PC-3 (cell line): ENCODE measurements at regions not wholly inside any gene's neighbourhood (a gene's known extent, or its start where the extent isn't known, plus 50 kb on each side); places are given as distances from the start of the nearest gene placed in this dataset.

Experiments used
- ATAC-seq: fragments of 200-7000 bp; cut with Tn5 transposase; 2 replicates; pipeline ENCODE4 v1.9.1; 2020; ENCODE audit warnings: mild to moderate bottlenecking, moderate library complexity
- BruUV-seq: library from RNA; stranded (reverse); fragments of 400-500 nt; replicated peaks from 2 replicates; lab custom pipeline; 2021; lab: Mats Ljungman, UMichigan
- CTCF ChIA-PET: fragments of 300-600 bp; sonication (Branson Sonifier 250); formaldehyde crosslinking; loops from one replicate; lab custom pipeline; 2022; ENCODE audit warnings: antibody characterized with exemption; lab: Charles Lee
- POLR2A ChIA-PET: fragments of 300-600 bp; sonication (Branson Sonifier 250); formaldehyde crosslinking; loops from one replicate; lab custom pipeline; 2022; ENCODE audit warnings: antibody characterized with exemption; ENCODE audit not compliant: unreplicated experiment; lab: Charles Lee
- DNase-seq: peaks from one replicate; pipeline ENCODE4 v3.0.0-alpha.2; 2015
- H2AFZ ChIP-seq: fragments of 300-600 bp; sonication (generic); 2 replicates; pipeline ENCODE4 v1.6.0; 2016; ENCODE audit warnings: antibody characterized with exemption, low read length
- H3F3A ChIP-seq: fragments of 300-600 bp; sonication (generic); one replicate; pipeline ENCODE4 v1.6.0; 2017; ENCODE audit warnings: antibody characterized with exemption, low read length, control low read depth, mild to moderate bottlenecking; ENCODE audit not compliant: unreplicated experiment
- H3K27ac ChIP-seq: fragments of 300-600 bp; sonication (generic); 2 replicates; pipeline ENCODE4 v1.5.1; 2016; ENCODE audit warnings: mild to moderate bottlenecking, low read length
- H3K27me3 ChIP-seq: fragments of 300-600 bp; sonication (generic); 2 replicates; pipeline ENCODE4 v1.6.1; 2016; ENCODE audit warnings: low read length, mixed read lengths
- H3K36me3 ChIP-seq: fragments of 300-600 bp; sonication (generic); 2 replicates; pipeline ENCODE4 v1.6.1; 2016; ENCODE audit warnings: low read depth, mixed run types, low read length, mixed read lengths
- H3K4me1 ChIP-seq: fragments of 300-600 bp; sonication (generic); 2 replicates; pipeline ENCODE4 v1.5.1; 2016; ENCODE audit warnings: low read length; ENCODE audit not compliant: insufficient read depth
- H3K4me2 ChIP-seq: fragments of 300-600 bp; sonication (generic); 2 replicates; pipeline ENCODE4 v1.6.0; 2016; ENCODE audit warnings: low read length
- H3K4me3 ChIP-seq: fragments of 300-600 bp; sonication (generic); 2 replicates; pipeline ENCODE4 v1.5.1; 2016; ENCODE audit warnings: mild to moderate bottlenecking, low read length, mixed read lengths
- H3K79me2 ChIP-seq: fragments of 300-600 bp; sonication (generic); 2 replicates; pipeline ENCODE4 v1.6.1; 2017; ENCODE audit warnings: low read length, mixed read lengths
- H3K9ac ChIP-seq: fragments of 300-600 bp; sonication (generic); 2 replicates; pipeline ENCODE4 v1.6.0; 2016; ENCODE audit warnings: mild to moderate bottlenecking, low read length
- H3K9me2 ChIP-seq: fragments of 300-600 bp; sonication (generic); replicated peaks from 2 replicates; pipeline ENCODE4 v1.6.1; 2016; ENCODE audit warnings: mixed run types, low read length, mixed read lengths
- H3K9me3 ChIP-seq: fragments of 300-600 bp; sonication (generic); 2 replicates; pipeline ENCODE4 v1.6.1; 2016; ENCODE audit warnings: low read length, mixed read lengths
- H4K20me1 ChIP-seq: fragments of 300-600 bp; sonication (generic); 2 replicates; pipeline ENCODE4 v1.6.1; 2016; ENCODE audit warnings: low read length, mixed read lengths
- CTCF ChIP-seq: fragments of 300-600 bp; sonication (generic); conservative IDR thresholded peaks from 2 replicates; pipeline ENCODE4 v1.5.1; 2017; ENCODE audit warnings: antibody characterized with exemption, low read depth, mild to moderate bottlenecking, low read length
- EZH2 ChIP-seq: fragments of 300-600 bp; sonication (generic); IDR thresholded peaks from one replicate; pipeline ENCODE4 v1.6.1; 2017; ENCODE audit warnings: antibody characterized with exemption, mild to moderate bottlenecking, low read length; ENCODE audit not compliant: unreplicated experiment
- EZH2phosphoT487 ChIP-seq: fragments of 300-600 bp; sonication (generic); IDR thresholded peaks from 2 replicates; pipeline ENCODE4 v1.6.1; 2018; ENCODE audit warnings: mild to moderate bottlenecking, antibody characterized with exemption, low read length, borderline replicate concordance
- intact Hi-C: fragments of 100-400 bp; cut with micrococcal nuclease; formaldehyde crosslinking; loops from 2 replicates; pipeline ENCODE4 v1.9.0; 2023

- no peaks in the 10 kb centered on the region for H3K36me3 ChIP-seq
- no peak overlapping the region for H3K4me3 ChIP-seq
- intact Hi-C loops: no loop called here
- no peak overlapping the region for H2AFZ ChIP-seq
- BruUV-seq: no TSS peak
- no peaks in the 10 kb centered on the region for H3K27me3 ChIP-seq
- H3K79me2 ChIP-seq: no peaks in the 10 kb centered on the region
- ATAC-seq (no peak), DNase-seq (no peak)
- CTCF ChIA-PET: no interaction called here
- H3K27ac ChIP-seq: no peak overlapping the region
- no peaks in the 10 kb centered on the region for H3F3A ChIP-seq
- H3K4me2 ChIP-seq: no peak overlapping the region
- no peaks in the 10 kb centered on the region for H3K9me2 ChIP-seq
- no peak for TF ChIP-seq CTCF
- no peak for TF ChIP-seq EZH2
- H4K20me1 ChIP-seq: no peaks in the 10 kb centered on the region
- H3K4me1 ChIP-seq: no peaks in the 10 kb centered on the region
- H3K9ac ChIP-seq: no peak overlapping the region
- POLR2A ChIA-PET: no interaction called here
- H3K9me3 ChIP-seq: no peaks in the 10 kb centered on the region
Measured at GRCh38 chr4:107270614-107271013, 234.5 kb upstream of the DKK2 start.

GRCh38 chr4:107269175-107269574, 233.1 kb upstream of the DKK2 start:
- Histone ChIP-seq H3K27ac (no peak overlapping the region), H3K9ac (no peak overlapping the region), H3K4me2 (no peak overlapping the region), H4K20me1 (no peaks in the 10 kb centered on the region), H3K79me2 (no peaks in the 10 kb centered on the region), H3K36me3 (no peaks in the 10 kb centered on the region), H3K27me3 (no peaks in the 10 kb centered on the region), H3K9me3 (no peaks in the 10 kb centered on the region), H3K4me1 (no peaks in the 10 kb centered on the region), H3K4me3 (no peak overlapping the region), H2AFZ (no peak overlapping the region), H3F3A (no peaks in the 10 kb centered on the region), H3K9me2 (no peaks in the 10 kb centered on the region)
- ChIA-PET CTCF (no interaction called here), POLR2A (no interaction called here)
- TF ChIP-seq EZH2 (no peak), CTCF (no peak), EZH2phosphoT487 (no peak)
- DNase-seq: no peak
- no TSS peak for BruUV-seq
- no peak for ATAC-seq
- intact Hi-C loops: no loop called here

GRCh38 chr4:107265859-107266258, 229.7 kb upstream of the DKK2 start:
- Histone ChIP-seq H3K4me1 (peaks cover 4% of the 10 kb centered on the region; the same call in 1 of the 2 replicates), H3K9ac (no peak overlapping the region), H3K36me3 (no peaks in the 10 kb centered on the region), H3K9me2 (no peaks in the 10 kb centered on the region), H2AFZ (no peak overlapping the region), H3K4me2 (no peak overlapping the region), H3F3A (no peaks in the 10 kb centered on the region), H3K9me3 (no peaks in the 10 kb centered on the region), H3K27me3 (no peaks in the 10 kb centered on the region), H3K4me3 (no peak overlapping the region), H3K79me2 (no peaks in the 10 kb centered on the region), H3K27ac (no peak overlapping the region), H4K20me1 (no peaks in the 10 kb centered on the region)
- no peak for TF ChIP-seq EZH2phosphoT487
- TF ChIP-seq CTCF: no peak
- TF ChIP-seq EZH2: no peak
- intact Hi-C loops: no loop called here
- ATAC-seq (no peak), DNase-seq (no peak)
- POLR2A ChIA-PET: no interaction called here
- CTCF ChIA-PET: no interaction called here
- BruUV-seq: no TSS peak
